ENCODE measurements at regions not wholly inside any gene's neighbourhood (a gene's known extent, or its start where the extent isn't known, plus 50 kb on each side); places are given as distances from the start of the nearest gene placed in this dataset.

GRCh38 chrX:39862963-39863362 is 234.8 kb downstream of the BCOR start:
- TF ChIP-seq EP300 (IDR thresholded peaks at IDR 0.05) (no peak), POLR2A (IDR thresholded peaks at IDR 0.05) (no peak)
- TF ChIP-seq, protein P1, sequence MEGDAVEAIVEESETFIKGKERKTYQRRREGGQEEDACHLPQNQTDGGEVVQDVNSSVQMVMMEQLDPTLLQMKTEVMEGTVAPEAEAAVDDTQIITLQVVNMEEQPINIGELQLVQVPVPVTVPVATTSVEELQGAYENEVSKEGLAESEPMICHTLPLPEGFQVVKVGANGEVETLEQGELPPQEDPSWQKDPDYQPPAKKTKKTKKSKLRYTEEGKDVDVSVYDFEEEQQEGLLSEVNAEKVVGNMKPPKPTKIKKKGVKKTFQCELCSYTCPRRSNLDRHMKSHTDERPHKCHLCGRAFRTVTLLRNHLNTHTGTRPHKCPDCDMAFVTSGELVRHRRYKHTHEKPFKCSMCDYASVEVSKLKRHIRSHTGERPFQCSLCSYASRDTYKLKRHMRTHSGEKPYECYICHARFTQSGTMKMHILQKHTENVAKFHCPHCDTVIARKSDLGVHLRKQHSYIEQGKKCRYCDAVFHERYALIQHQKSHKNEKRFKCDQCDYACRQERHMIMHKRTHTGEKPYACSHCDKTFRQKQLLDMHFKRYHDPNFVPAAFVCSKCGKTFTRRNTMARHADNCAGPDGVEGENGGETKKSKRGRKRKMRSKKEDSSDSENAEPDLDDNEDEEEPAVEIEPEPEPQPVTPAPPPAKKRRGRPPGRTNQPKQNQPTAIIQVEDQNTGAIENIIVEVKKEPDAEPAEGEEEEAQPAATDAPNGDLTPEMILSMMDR (IDR thresholded peaks at IDR 0.05): no peak
- Histone ChIP-seq H3K4me1 (ENCODE audit: insufficient read depth) (no peaks in the 10 kb centered on the region), H3K4me3 (no peak overlapping the region), H3K9me3 (no peaks in the 10 kb centered on the region), H3K36me3 (no peaks in the 10 kb centered on the region), H3K27me3 (no peaks in the 10 kb centered on the region), H3K27ac (no peak overlapping the region)
- 77 to 92% (median 81%) methylated on average over 5 of the region's 5 CpGs for WGBS, 3 donors
- intact Hi-C loops (cut with DNase I): no loop called here
- DNase-seq: no peak

DNA sequence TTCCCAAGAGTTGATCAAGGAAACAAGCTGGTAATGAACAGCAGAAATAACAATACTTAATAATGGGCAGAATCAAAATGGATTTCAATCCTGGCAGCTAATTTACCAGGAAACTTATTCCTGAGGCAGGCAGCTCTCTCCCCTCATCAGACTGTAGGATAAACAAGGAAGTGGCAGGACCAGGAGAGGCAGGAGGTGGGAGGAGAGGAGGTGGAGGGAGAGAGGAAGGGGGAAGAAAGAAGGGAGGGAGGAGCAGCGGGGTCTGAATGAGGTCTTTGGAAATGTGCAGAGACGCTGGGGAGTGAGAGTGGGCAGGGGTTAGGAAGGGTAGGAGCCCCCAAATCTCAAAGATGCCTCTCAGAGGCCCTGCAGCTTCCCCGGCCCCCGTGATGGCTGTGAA is 231.5 kb downstream of the BCOR start:
- Histone ChIP-seq H3K27me3 (no peaks in the 10 kb centered on the region), H3K9me3 (no peaks in the 10 kb centered on the region), H3K27ac (no peak overlapping the region), H3K36me3 (no peaks in the 10 kb centered on the region), H3K4me3 (no peak overlapping the region), H3K4me1 (ENCODE audit: insufficient read depth) (no peaks in the 10 kb centered on the region)
- TF ChIP-seq POLR2A (IDR thresholded peaks at IDR 0.05) (no peak), EP300 (IDR thresholded peaks at IDR 0.05) (no peak)
- TF ChIP-seq, protein P1 (IDR thresholded peaks at IDR 0.05): no peak
- DNase-seq: no peak
- WGBS, 3 donors: 36 to 51% (median 41%) methylated on average over 4 of the region's 4 CpGs
- intact Hi-C loops (cut with DNase I): no loop called here

DNA sequence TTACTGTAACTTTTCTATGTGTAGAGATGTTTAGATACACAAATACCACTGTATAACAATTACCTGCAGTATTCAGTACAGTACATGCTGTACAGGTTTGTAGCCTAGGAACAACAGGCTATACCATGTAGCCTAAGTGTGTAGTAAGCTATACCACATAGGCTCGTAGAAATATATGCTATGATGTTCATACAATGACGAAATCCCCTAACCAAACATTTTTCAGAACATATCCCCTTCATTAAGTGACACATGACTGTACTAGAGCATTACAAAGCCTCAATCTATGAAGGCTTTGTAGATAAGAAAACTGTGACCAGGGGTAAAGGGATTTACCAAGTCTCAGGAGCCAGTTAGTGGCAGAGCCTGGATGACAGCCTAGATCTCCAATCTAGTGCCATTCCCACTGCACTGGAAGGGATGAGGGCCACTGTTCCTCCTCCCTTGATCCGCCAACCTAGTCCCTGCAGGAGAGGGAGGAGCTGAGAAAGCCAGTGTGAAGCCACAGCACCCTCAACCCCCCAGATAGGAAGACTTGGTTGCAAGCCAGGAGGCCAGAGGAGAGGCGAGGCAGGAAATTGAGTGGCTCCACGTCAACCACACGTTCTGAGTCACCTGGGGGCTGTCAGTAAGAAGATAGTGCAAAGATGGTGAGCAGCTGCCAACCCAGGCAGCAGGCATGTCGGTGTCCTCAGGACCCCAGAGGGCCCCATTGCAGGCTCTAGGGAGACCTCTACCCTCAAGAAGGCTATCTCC is 227.7 kb downstream of the BCOR start:
- Histone ChIP-seq H3K36me3 (no peaks in the 10 kb centered on the region), H3K9me3 (no peaks in the 10 kb centered on the region), H3K4me3 (no peak overlapping the region), H3K27ac (no peak overlapping the region), H3K27me3 (no peaks in the 10 kb centered on the region), H3K4me1 (ENCODE audit: insufficient read depth) (no peaks in the 10 kb centered on the region)
- TF ChIP-seq EP300 (IDR thresholded peaks at IDR 0.05) (no peak), POLR2A (IDR thresholded peaks at IDR 0.05) (no peak)
- TF ChIP-seq, protein P1 (IDR thresholded peaks at IDR 0.05): no peak
- WGBS, 3 donors: 70 to 76% (median 73%) methylated on average over 7 of the region's 7 CpGs
- no peak for DNase-seq
- intact Hi-C loops (cut with DNase I): no loop called here

DNA sequence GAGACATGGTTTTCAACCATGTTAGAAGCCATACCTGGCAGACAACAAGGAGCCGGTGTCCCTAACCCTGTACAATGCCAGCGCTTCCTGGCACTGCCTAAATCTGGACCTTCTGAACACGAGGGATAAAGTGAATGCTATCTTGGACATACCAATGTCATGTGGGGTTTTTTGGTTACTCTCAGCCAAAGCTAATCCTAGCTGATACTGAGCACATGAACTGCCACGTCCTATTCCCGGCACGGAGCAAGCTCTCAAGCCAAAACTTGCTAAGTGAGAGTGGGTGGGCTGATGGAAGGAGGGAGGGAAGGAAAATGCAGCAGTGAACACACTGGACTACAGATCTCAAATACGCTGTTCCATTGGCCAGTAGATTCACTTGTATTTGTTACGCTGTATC is 226.1 kb downstream of the BCOR start:
- no peak for DNase-seq
- H3K4me3 ChIP-seq: no peak overlapping the region
- H3K4me1 ChIP-seq (ENCODE audit: insufficient read depth): no peaks in the 10 kb centered on the region
- 71 to 88% (median 71%) methylated on average over 8 of the region's 8 CpGs for WGBS, 3 donors
- intact Hi-C loops (cut with DNase I): no loop called here
- TF ChIP-seq POLR2A (IDR thresholded peaks at IDR 0.05) (no peak), EP300 (IDR thresholded peaks at IDR 0.05) (no peak)
- TF ChIP-seq, protein P1 (IDR thresholded peaks at IDR 0.05): no peak
- H3K27me3 ChIP-seq: no peaks in the 10 kb centered on the region
- no peaks in the 10 kb centered on the region for H3K36me3 ChIP-seq
- no peak overlapping the region for H3K27ac ChIP-seq
- H3K9me3 ChIP-seq: no peaks in the 10 kb centered on the region

All from ovary (tissue), 7 donors.